Fibroblast of the aortic adventitia (primary cell): ENCODE measurements at regions not wholly inside any gene's neighbourhood (a gene's known extent, or its start where the extent isn't known, plus 50 kb on each side); places are given as distances from the start of the nearest gene placed in this dataset.

ENCODE experiments used
- DNase-seq: peaks from one replicate; pipeline ENCODE4 v3.0.0-alpha.2; 2010; ENCODE audit warnings: low read depth
- H3K4me3 ChIP-seq: 2 replicates; pipeline ENCODE4 v1.5.1; 2011; ENCODE audit warnings: low read depth, mild to moderate bottlenecking, control low read depth, low read length, moderate library complexity
- TF ChIP-seq, protein P1 (sequence below): IDR thresholded peaks from 2 replicates; pipeline ENCODE4 v1.5.1; 2011; ENCODE audit warnings: mild to moderate bottlenecking, low read length, control low read depth, inconsistent platforms; ENCODE audit not compliant: insufficient read depth

DNA sequence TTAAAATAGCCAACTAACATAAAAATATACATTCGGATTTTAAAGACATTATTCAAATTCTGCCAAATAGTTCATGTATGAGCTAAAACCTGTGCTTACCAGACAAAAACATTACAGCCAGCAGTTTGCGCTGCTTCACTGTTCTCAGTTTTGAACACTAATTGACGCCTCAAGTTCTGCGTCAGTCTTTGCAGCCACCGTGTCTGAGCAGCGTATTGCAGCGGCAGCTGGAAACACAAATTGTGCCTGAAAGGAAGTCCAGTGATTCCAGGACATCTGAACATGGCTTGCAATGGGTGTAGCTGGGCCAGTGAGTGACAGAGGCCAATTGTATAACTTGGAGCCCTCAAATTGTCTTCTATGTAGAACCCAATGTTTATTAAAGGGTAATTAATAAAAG lies 267.6 kb downstream of the TFCP2L1 start:
- DNase-seq, result no peak
- no peak overlapping the region for H3K4me3 ChIP-seq
- TF ChIP-seq, protein P1, sequence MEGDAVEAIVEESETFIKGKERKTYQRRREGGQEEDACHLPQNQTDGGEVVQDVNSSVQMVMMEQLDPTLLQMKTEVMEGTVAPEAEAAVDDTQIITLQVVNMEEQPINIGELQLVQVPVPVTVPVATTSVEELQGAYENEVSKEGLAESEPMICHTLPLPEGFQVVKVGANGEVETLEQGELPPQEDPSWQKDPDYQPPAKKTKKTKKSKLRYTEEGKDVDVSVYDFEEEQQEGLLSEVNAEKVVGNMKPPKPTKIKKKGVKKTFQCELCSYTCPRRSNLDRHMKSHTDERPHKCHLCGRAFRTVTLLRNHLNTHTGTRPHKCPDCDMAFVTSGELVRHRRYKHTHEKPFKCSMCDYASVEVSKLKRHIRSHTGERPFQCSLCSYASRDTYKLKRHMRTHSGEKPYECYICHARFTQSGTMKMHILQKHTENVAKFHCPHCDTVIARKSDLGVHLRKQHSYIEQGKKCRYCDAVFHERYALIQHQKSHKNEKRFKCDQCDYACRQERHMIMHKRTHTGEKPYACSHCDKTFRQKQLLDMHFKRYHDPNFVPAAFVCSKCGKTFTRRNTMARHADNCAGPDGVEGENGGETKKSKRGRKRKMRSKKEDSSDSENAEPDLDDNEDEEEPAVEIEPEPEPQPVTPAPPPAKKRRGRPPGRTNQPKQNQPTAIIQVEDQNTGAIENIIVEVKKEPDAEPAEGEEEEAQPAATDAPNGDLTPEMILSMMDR, result no peak

DNA sequence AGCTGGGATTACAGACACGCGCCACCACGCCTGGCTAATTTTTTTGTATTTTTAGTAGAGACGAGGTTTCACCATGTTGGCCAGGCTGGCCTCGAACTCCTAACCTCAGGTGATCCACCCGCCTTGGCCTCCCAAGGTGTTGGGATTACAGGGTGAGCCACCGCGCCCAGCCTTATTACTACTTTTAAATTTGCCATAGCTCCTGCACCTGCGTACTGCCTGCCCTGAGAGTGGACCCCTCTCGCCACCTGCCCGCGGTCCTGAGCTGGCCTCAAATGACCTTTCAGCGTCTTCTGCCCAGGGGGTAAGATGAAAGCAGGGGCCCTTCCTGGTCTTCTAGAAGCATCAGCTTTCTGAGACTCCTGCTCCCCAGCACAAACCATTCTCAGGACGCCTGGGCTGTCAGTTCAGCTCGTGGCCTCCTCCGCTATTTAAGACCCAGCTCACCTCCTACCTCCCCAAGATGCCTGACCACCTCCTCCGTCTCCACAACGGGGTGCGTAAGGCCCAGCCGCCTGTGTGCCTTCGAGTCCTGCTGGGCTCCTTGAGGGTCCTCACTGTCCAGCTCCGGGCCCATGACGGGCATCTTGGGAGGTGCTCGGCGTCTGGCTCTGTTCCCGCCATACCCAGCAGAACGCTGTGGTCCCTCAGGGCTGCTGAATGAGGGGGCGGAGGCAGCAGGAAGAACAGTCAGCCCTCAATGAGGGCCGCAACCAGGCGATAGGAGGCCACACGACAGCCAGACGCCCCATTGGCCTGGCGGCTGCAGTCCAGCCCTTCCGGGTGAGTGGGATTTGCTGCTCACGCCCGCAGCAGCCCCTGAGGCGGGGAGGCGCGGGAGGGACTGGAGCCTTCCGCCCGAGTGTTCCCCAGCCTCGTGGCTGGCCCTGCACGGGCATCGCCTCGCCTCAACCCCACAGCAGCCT lies 266.6 kb downstream of the TFCP2L1 start:
- H3K4me3 ChIP-seq, result no peak overlapping the region
- TF ChIP-seq, protein P1, result no peak
- no peak for DNase-seq

DNA sequence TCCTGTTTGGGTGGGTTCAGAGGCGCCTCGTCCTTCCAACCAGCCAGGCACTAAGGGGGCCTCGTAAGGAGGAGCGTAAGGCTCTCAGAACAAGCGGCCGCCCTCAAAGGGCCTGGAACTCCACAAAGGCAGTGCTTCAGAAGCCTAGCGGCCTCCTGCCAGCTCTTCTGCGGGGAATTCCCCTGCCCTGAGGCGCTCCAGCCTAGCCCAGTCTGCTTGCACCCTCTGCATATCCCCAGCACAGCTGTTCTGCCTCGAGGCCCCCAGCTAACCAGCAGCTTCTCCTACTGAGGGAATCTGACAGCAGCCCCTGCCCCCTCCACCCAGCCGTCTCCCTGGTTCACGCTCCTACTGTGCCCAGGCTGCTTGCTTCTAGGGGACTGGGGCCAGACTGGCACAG lies 265.9 kb downstream of the TFCP2L1 start:
- DNase-seq, result no peak
- TF ChIP-seq, protein P1, result no peak
- no peak overlapping the region for H3K4me3 ChIP-seq

DNA sequence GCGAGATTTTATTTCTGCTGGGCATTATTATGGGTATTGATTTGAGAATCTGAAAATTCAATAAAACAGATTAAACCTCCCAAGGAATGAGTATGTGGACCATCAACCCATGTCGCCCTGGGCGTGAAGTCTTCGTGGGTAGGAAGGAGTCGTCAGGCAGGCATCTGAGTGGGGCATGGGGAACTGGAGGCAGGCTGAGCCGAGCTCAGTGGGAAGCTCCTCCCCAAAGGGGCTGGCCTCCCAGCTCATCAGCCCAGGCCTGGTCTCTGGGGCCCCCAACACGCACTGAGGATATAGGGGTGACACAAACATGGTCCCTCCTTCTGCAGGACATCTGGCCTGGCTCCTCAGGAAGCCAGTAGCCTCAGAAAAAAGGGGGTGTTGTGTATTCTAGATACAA lies 265.2 kb downstream of the TFCP2L1 start:
- TF ChIP-seq, protein P1, result no peak
- DNase-seq, result no peak
- H3K4me3 ChIP-seq, result no peak overlapping the region

DNA sequence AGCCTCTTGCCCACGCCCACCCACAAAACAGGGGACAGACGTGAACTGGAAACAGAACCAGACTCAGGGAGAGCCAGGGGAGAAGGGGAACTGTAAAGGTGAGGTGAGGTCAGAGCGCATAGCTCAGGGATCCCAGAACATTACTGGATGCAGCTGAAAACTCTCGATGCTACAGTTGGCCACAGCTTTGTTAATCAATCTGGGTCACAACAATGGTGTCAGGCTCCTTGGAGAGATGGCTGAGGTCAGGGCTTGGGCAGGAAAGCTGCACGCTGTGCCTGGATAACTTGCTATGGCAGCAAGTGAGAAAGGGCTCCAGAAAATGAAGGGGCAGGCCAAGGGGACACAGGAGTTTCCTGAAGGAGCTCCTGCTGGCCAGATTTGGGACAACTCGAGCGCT lies 263.3 kb downstream of the TFCP2L1 start:
- no peak for DNase-seq
- TF ChIP-seq, protein P1, result no peak
- H3K4me3 ChIP-seq, result no peak overlapping the region

DNA sequence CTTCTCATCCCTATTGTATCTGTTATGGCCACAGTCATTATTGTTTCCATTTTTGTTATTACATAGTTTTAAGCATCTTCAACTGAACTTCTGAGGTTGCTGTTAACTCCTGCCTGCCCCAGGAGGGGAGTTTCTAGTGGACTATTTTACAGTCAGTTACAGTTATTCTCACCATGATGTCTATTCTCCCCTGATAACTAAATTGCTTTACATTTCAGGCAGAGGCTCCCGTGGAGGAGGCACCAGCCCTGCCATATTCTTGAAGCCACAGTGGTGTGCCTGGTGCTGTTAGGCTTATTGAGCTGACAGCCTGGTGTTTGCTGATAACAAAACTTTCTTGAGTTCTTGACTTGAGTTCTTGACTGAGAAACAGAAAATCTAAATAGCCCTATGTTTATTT lies 256.4 kb downstream of the TFCP2L1 start:
- TF ChIP-seq, protein P1, result no peak
- DNase-seq, result no peak
- no peak overlapping the region for H3K4me3 ChIP-seq
